HCT116 (cell line): ENCODE measurements at regions not wholly inside any gene's neighbourhood (a gene's known extent, or its start where the extent isn't known, plus 50 kb on each side); places are given as distances from the start of the nearest gene placed in this dataset.

Source experiments
- ATAC-seq: fragments of 200-7000 bp; cut with Tn5 transposase; 2 replicates; pipeline ENCODE4 v1.9.1; 2020; ENCODE audit warnings: mild to moderate bottlenecking, moderate library complexity
- BruUV-seq: library from RNA; stranded (reverse); fragments of 400-500 nt; replicated peaks from 2 replicates; lab custom pipeline; 2021; lab: Mats Ljungman, UMichigan
- CTCF ChIA-PET: fragments of 300-600 bp; sonication (Branson Sonifier 250); formaldehyde crosslinking; loops from one replicate; lab custom pipeline; 2021; ENCODE audit warnings: antibody characterized with exemption; lab: Charles Lee
- POLR2A ChIA-PET: fragments of 300-600, 350-600 bp; sonication (Branson Sonifier 250); formaldehyde crosslinking; loops from one replicate; lab custom pipeline; 2021; ENCODE audit warnings: antibody characterized with exemption; lab: Charles Lee
- RAD21 ChIA-PET, 2 experiments: fragments of 300-600 bp; sonication (Branson Sonifier 250); formaldehyde crosslinking; loops; one replicate each; lab custom pipeline; 2023; ENCODE audit warnings: low total read pairs in 2 of 2; ENCODE audit not compliant: uncharacterized antibody in 2 of 2, unreplicated experiment in 2 of 2, low non-redundant PET in 1 of 2; lab: Charles Lee
- DNase-seq: peaks from one replicate; pipeline ENCODE4 v3.0.0-alpha.2; 2010; ENCODE audit warnings: low read depth, low spot score
- H2AFZ ChIP-seq: fragments of 200-600 bp; shearing (Covaris generic), sonication (generic); 2 replicates; pipeline ENCODE4 v1.6.1; 2017; ENCODE audit warnings: low read depth, mixed run types, mixed read lengths, antibody characterized with exemption, low read length; ENCODE audit not compliant: poor library complexity, severe bottlenecking
- H3K27ac ChIP-seq: 2 replicates; pipeline ENCODE4 v1.5.1; 2012; ENCODE audit warnings: low read depth, low read length
- H3K27me3 ChIP-seq: fragments of 200-600 bp; sonication (generic); 2 replicates; pipeline ENCODE4 v1.6.1; 2016; ENCODE audit warnings: mixed run types, low read length, mixed read lengths; ENCODE audit not compliant: insufficient read depth
- H3K36me3 ChIP-seq, 2 experiments: fragments of 200-500 bp in 1 of 2; fragments of 200-600 bp in 1 of 2; sonication (Bioruptor generic) in 1 of 2; sonication (generic) in 1 of 2; 2 replicates each; pipeline versions ENCODE4 v1.5.1 to v1.6.1; 2014 to 2016; ENCODE audit warnings: low read length in 2 of 2, inconsistent platforms in 1 of 2, mixed read lengths in 1 of 2, mixed run types in 1 of 2; ENCODE audit not compliant: insufficient read depth in 2 of 2, control insufficient read depth in 1 of 2
- H3K4me1 ChIP-seq, 2 experiments: fragments of 200-600 bp in 1 of 2; sonication (generic) in 1 of 2; 2 replicates each; pipeline versions ENCODE4 v1.5.1 to v1.6.1; 2012 to 2017; ENCODE audit warnings: low read length in 2 of 2, inconsistent platforms in 1 of 2, mild to moderate bottlenecking in 1 of 2, mixed read lengths in 1 of 2, mixed run types in 1 of 2, moderate library complexity in 1 of 2; ENCODE audit not compliant: insufficient read depth in 2 of 2, control insufficient read depth in 1 of 2
- H3K4me2 ChIP-seq: fragments of 200-600 bp; sonication (generic); 2 replicates; pipeline ENCODE4 v1.6.1; 2017; ENCODE audit warnings: mixed run types, low read length, mixed read lengths
- H3K4me3 ChIP-seq, 2 experiments: fragments of 200-600 bp in 1 of 2; sonication (generic) in 1 of 2; replicated peaks in 1 of 2; 2 replicates each; pipeline ENCODE4 v1.5.1; 2011 to 2016; ENCODE audit warnings: low read length in 2 of 2, control low read depth in 1 of 2, low read depth in 1 of 2, mild to moderate bottlenecking in 1 of 2, mixed read lengths in 1 of 2, mixed run types in 1 of 2
- H3K79me2 ChIP-seq: fragments of 200-600 bp; sonication (generic); 2 replicates; pipeline ENCODE4 v1.6.1; 2017; ENCODE audit warnings: mild to moderate bottlenecking, mixed run types, low read length, moderate library complexity, mixed read lengths; ENCODE audit not compliant: insufficient read depth
- H3K9ac ChIP-seq: fragments of 200-600 bp; sonication (generic); 2 replicates; pipeline ENCODE4 v1.6.1; 2016; ENCODE audit warnings: low read length, mixed read lengths
- H3K9me2 ChIP-seq: fragments of 200-600 bp; sonication (generic), shearing (Covaris generic); 2 replicates; pipeline ENCODE4 v1.6.1; 2017; ENCODE audit warnings: mixed run types, mild to moderate bottlenecking, moderate library complexity; ENCODE audit not compliant: insufficient read depth
- H3K9me3 ChIP-seq, 2 experiments: fragments of 200-500 bp in 1 of 2; fragments of 200-600 bp in 1 of 2; sonication (Bioruptor generic) in 1 of 2; sonication (generic) in 1 of 2; 2 replicates each; pipeline ENCODE4 v1.6.1; 2014 to 2017; ENCODE audit warnings: low read length in 2 of 2, mixed read lengths in 2 of 2, inconsistent platforms in 1 of 2, low read depth in 1 of 2, mild to moderate bottlenecking in 1 of 2, mixed run types in 1 of 2, moderate library complexity in 1 of 2; ENCODE audit not compliant: control insufficient read depth in 1 of 2, insufficient read depth in 1 of 2
- H4K20me1 ChIP-seq: fragments of 200-600 bp; sonication (generic), shearing (Covaris generic); 2 replicates; pipeline ENCODE4 v1.6.1; 2017; ENCODE audit warnings: mixed run types, mild to moderate bottlenecking, moderate library complexity; ENCODE audit not compliant: insufficient read depth
- CBX3 ChIP-seq: IDR thresholded peaks from 2 replicates; pipeline ENCODE4 v1.6.1; 2012; ENCODE audit warnings: low read depth
- CEBPB ChIP-seq: IDR thresholded peaks from 2 replicates; pipeline ENCODE4 v1.6.1; 2012; ENCODE audit warnings: low read depth
- CTCF ChIP-seq, 3 experiments: fragments of 200-600 bp in 1 of 3; sonication (generic) in 1 of 3; IDR thresholded peaks in 2 of 3; conservative IDR thresholded peaks in 1 of 3; 2 replicates each; pipeline ENCODE4 v1.5.1; 2012 to 2017; ENCODE audit warnings: low read depth in 2 of 3, low read length in 2 of 3, antibody characterized with exemption in 1 of 3, borderline replicate concordance in 1 of 3, control low read depth in 1 of 3, mild to moderate bottlenecking in 1 of 3, mixed read lengths in 1 of 3, mixed run types in 1 of 3, moderate library complexity in 1 of 3; ENCODE audit not compliant: insufficient read depth in 1 of 3
- EGR1 ChIP-seq: IDR thresholded peaks from 2 replicates; pipeline ENCODE4 v1.6.1; 2012; ENCODE audit warnings: low read depth
- EZH2 ChIP-seq: fragments of 200-600 bp; sonication (generic); IDR thresholded peaks from 2 replicates; pipeline ENCODE4 v1.6.1; 2017; ENCODE audit warnings: antibody characterized with exemption, mixed run types
- FOSL1 ChIP-seq: IDR thresholded peaks from 2 replicates; pipeline ENCODE4 v1.6.1; 2012; ENCODE audit warnings: low read depth
- POLR2A ChIP-seq: IDR thresholded peaks from 2 replicates; pipeline ENCODE4 v1.7.0; 2011; ENCODE audit warnings: borderline replicate concordance; ENCODE audit not compliant: insufficient read depth, insufficient read length; ENCODE audit errors: extremely low read depth
- POLR2AphosphoS5 ChIP-seq: IDR thresholded peaks from 2 replicates; pipeline ENCODE4 v1.6.1; 2011; ENCODE audit warnings: mild to moderate bottlenecking, low read depth, low read length, moderate library complexity
- SRF ChIP-seq: IDR thresholded peaks from 2 replicates; pipeline ENCODE4 v1.6.1; 2012; ENCODE audit warnings: low read depth
- YY1 ChIP-seq: IDR thresholded peaks from 2 replicates; pipeline ENCODE4 v1.6.1; 2011; ENCODE audit warnings: low read length, low read depth, moderate library complexity, mild to moderate bottlenecking; ENCODE audit not compliant: insufficient replicate concordance; ENCODE audit errors: extremely low read depth
- ZNF274 ChIP-seq: fragments of 200-500 bp; sonication (Bioruptor generic); IDR thresholded peaks from 2 replicates; pipeline ENCODE4 v1.6.1; 2014; ENCODE audit warnings: mild to moderate bottlenecking, low read depth, low read length, inconsistent platforms
- intact Hi-C: fragments of 100-400 bp; cut with micrococcal nuclease; formaldehyde crosslinking; loops from 2 replicates; pipeline ENCODE4 v1.10.0; 2022

GRCh38 chr9:20070336-20070735 is 281.5 kb upstream of the SLC24A2 start (continued):
- no peak for TF ChIP-seq SRF
- no peak for TF ChIP-seq POLR2A
- TF ChIP-seq CEBPB, result no peak

GRCh38 chr9:20065796-20066700 is 277.2 kb upstream of the SLC24A2 start:
- CTCF ChIA-PET, result no interaction called here
- Histone ChIP-seq H4K20me1 (no peaks in the 10 kb centered on the region), H3K9me2 (no peaks in the 10 kb centered on the region), H3K79me2 (no peaks in the 10 kb centered on the region), H3K4me2 (no peak overlapping the region), H3K27ac (no peak overlapping the region), H3K27me3 (peaks cover 43% of the 10 kb centered on the region), H3K4me3 (no peak overlapping the region), H3K4me1 (no peaks in the 10 kb centered on the region), H3K36me3 (no peaks in the 10 kb centered on the region), H3K9me3 (no peaks in the 10 kb centered on the region), H3K9ac (no peak overlapping the region), H2AFZ (no peak overlapping the region)
- intact Hi-C loops, result no loop called here
- POLR2A ChIA-PET, result no interaction called here
- no TSS peak for BruUV-seq
- RAD21 ChIA-PET, result no interaction called here
- DNase-seq (no peak), ATAC-seq (no peak)
- no peak for TF ChIP-seq POLR2AphosphoS5
- no peak for TF ChIP-seq FOSL1
- no peak for TF ChIP-seq CEBPB
- TF ChIP-seq ZNF274, result no peak
- no peak for TF ChIP-seq EGR1
- no peak for TF ChIP-seq CBX3
- no peak for TF ChIP-seq EZH2
- TF ChIP-seq CTCF (IDR thresholded peaks at IDR 0.05 in 2 of 3, conservative IDR thresholded peaks at IDR 0.05 in 1 of 3; ENCODE audit: borderline replicate concordance in 1 of 3, insufficient read depth in 1 of 3, low read depth in 2 of 3, low read length in 2 of 3), result no peak
- no peak for TF ChIP-seq YY1
